Suppressor macrophage treated with lipopolysaccharide for 4 hours (primary cell): ENCODE measurements at regions not wholly inside any gene's neighbourhood (a gene's known extent, or its start where the extent isn't known, plus 50 kb on each side); places are given as distances from the start of the nearest gene placed in this dataset.
A peak's percentile ranks its signal among the peaks of the same experiment; 100 is the strongest.

Experiments used
- DNase-seq: peaks from one replicate; pipeline ENCODE4 v3.0.0-alpha.2; 2020

DNA sequence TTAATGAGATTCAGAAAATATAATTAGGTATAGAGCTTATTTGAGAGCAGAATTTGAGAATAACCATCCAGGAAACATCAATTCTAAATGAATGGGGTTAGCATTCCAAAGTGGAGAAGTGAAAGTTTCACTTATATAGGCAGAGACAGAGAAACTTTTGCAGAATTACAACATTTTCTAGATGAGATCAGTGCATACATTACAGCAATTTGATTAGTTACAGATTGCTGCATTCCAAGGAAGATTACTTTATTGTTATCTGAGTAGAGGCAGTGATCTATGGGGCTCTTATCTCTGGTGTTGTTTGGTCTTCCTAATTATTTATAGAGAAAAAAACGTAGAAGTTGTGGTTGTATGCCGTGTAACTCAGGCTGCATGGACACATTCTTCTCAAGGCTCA is 373.8 kb upstream of the SYT4 start:
- no peak for DNase-seq

DNA sequence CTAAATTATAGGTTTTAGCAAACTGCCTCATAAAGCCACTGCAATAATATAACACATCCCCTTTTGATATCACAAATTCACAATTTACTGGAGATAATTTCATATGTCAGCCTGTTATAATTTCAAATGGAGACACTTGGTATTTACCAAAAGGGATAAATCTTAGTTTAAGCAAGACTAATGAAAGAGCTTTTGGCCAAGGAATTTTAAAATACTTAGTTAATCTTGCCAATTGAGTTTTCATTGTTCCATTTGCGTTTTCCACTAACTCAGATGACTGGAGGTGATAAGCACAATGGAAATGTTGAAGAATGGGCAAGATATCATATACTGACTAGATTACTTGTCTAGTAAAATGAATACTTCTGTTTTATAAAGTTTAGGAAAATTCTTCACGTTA is 379.3 kb upstream of the SYT4 start:
- DNase-seq = no peak

- peak; percentile 1 for DNase-seq
Observed at GRCh38 chr18:43661570-43661969, 384.3 kb upstream of the SYT4 start.

DNA sequence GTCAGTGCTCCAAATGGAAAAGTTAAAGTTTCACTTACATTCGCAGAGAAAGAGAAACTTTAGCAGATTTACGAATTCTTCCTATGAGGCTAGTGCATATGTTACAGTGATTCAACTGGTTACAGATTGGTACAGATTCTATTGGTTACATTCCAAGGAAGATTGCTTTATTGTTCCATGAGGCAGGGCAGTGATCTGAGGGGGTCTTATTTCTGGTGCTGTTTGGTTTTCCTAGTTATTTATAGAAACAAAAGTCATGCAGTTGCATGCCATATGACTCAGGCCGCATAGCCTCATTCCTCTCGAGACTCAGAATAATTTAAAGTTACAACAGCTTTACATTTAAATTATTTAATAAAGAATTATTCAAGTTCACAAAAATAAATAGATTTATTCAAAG is 385.4 kb upstream of the SYT4 start:
- no peak for DNase-seq

DNA sequence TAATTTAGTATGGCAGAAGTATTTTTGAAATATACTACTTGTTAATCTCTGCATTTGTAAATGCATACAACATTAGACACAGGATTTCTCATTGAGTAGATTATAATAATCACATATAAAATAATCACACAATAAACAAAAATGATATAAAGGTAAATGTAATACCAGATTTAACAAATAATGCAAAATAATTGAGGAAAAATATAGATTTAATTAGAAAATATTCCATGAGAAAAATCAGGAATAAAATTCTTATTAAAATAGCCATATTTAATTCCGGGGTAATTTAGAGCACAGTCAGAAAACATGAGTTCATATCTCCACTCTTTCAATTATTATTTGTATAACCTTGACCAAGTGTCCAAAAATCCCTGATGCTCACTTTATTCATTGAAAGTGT is 385.9 kb upstream of the SYT4 start:
- no peak for DNase-seq

- DNase-seq = no peak
Observed at GRCh38 chr18:43664487-43665008, 387.3 kb upstream of the SYT4 start.

DNA sequence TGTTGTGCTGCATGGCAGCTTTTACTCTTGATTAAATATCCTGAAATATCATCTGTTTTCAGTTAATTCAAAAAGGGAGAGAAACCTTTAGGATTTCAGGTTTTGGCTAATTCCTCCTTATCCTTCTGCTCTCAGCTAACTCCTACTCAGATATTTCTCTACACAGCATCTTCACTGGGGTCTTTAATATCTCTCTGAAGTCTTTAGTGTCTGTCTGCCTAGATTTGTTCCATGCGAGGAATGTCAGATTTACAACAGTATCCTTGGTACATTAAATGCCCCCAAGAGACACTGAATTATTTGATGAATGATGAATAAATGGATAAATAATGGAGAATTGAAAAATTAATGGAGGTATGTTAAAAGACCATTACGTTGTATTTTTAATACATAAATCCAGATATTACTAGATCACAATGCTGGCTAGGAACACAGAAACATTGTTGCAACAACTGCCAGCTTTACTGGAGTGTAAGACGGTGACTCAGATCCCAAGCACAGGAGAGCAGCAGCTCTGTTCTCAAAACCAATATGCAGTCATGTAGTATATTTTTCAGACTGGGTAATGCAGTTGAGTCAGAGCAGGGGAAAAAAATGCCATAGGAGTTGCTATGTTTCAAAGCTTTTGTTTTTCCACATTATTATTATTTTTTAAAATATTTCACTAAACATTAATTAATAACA is 388.0 kb upstream of the SYT4 start:
- no peak for DNase-seq

GRCh38 chr18:43668866-43669265 is 391.6 kb upstream of the SYT4 start:
- DNase-seq = no peak

- DNase-seq = no peak
Observed at GRCh38 chr18:43671431-43671830, 394.1 kb upstream of the SYT4 start.

DNA sequence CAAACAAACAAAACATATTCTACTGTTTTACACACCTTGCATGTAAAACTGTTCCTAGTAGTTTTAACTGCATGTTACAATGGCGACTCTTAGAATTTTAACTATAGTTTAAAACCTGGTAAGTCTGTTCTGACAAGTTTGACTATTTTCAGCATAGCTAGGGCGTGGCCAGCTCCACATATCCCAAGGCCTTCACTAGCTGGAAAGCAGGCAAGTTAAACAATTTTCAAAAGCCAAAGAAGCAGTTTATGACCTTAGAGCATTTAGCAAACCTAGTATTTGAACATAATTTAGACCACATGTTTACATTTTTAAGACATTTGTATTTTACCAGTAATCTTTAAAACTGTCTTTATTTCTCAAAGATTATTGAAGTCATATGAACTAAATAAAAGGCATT is 402.8 kb upstream of the SYT4 start:
- no peak for DNase-seq

- DNase-seq = no peak
Observed at GRCh38 chr18:43681661-43682060, 404.4 kb upstream of the SYT4 start.

GRCh38 chr18:43682196-43682595 is 404.9 kb upstream of the SYT4 start:
- DNase-seq = no peak

DNA sequence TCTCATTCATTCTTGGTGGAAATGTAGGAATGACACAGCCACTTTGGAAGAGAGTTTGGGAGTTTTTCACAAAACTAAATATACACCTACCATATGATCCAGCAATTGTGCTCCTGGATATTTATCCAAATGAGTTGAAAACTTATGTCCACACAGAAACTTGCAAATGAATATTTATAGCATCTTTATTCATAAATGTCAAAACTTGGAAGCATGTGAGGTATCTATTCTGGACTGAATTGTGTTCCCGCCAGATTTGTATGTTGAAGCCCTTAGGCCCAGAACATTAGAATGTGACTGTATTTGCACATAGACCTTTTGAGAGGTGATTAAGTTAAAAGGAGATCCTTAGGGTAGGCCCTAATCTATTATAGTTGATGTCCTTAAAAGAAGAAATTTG is 409.4 kb upstream of the SYT4 start:
- DNase-seq = no peak

DNA sequence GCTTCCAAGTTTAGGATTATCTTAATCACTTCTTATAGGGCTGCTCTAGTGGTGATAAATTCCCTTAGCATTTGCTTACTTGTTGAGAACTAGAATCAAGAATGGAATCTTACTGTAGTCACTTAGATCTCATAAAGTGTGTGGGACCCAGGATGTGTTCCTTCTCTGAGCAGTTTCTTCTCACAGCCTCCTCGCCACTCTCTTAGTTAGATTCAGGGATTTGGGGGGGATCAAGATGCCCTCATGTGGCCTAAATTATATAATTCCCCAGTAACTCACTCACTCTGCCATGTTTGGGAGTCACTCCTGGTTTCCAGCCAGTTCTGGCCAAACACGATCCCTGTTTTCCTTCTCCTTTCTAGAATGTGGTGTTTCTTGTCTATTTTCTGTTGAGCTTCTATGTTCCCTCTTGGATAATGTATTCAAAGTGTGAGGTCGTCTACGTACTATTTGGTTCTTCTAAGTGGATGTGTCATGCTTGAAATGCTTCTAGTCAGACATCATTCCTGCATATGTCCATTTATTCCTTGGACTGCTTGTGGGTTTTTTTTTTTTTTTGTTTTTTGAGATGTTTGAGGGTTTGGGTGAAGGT is 414.9 kb upstream of the SYT4 start:
- DNase-seq = no peak

GRCh38 chr18:43702399-43702798 is 425.1 kb upstream of the SYT4 start:
- no peak for DNase-seq

GRCh38 chr18:43703050-43703449 is 425.8 kb upstream of the SYT4 start:
- DNase-seq = no peak

DNA sequence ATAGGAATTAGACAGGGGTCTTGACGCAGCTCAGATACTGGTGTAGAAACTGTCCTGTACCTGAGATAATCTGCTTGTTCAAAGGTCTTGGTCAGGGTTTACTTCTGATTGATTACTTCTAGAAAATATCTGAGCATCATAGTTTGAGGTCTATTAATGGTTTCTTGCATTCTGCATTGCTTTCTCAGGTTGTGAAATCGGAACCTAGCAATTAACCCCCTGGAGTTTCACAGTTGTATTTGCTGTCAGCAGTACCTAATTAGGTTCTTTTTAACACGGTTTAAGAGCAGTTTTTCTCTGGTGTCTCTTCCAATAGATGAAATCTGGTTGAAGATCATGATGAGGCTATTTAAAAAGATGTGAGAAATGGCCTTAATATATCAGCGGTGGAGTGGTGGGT is 428.6 kb upstream of the SYT4 start:
- DNase-seq = no peak

DNA sequence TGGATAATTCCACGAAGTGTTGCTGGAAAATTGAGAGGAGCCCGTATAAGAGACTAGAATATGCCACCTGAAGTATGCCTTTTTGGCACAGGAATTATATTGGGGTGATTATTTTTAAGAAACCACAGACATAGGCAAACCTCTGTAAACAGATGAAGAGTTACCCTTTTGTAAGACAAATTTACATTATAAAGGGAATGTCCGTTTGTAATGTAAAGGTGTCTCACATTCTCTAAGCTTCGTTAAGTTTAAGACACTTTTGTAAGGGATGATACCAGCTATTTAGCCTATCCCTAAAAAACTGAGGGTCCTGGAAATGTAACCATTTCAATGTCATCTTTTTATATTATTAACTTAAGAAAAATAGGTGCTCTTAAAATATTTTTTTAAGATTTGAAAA is 432.8 kb upstream of the SYT4 start:
- no peak for DNase-seq

- no peak for DNase-seq
Observed at GRCh38 chr18:43714343-43715010, 437.2 kb upstream of the SYT4 start.

DNA sequence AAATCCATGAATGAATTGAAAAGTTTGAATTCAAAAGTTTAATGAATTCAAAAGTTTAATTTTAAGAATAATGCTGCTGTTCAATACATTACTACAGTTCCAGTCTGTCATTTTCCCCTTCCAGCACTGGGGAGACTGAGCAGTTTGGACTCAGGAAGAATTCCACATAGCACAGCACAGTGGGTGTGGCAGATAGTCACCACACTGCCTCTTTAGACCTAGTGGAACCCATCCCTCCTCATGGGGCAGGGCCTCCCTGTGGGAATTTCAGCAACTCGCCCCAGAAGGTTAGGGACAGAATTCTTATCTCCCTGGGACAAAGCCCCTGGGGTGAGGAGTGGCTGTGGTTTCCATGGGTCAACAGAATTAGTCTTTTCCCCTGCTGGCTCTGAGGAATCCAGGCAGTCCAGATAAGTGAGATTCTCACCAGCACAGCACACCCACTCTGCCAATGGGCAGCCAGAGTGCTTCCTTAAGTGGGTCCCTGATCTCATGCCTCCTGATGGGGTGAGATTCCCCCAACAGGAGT is 442.0 kb upstream of the SYT4 start:
- no peak for DNase-seq

DNA sequence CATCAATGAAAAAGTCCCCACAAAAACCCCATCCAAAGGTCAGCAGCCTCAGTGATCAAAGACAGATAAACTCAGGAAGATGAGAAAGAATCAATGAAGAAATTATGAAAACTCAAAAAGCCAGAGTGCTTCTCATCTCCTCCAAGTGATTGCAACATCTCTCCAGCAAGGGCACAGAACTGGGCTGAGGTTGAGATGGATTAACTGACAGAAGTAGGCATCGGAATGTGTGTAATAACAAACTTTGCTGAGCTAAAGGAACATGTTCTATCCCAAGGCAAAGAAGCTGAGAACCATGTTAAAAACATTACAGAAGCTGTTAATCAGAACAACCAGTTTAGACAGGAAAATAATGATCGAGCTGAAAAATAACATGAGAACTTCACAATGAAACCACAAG is 442.8 kb upstream of the SYT4 start:
- no peak for DNase-seq

GRCh38 chr18:43735570-43735969 is 458.3 kb upstream of the SYT4 start:
- no peak for DNase-seq

- DNase-seq = no peak
Observed at GRCh38 chr18:43744960-43745745, 467.9 kb upstream of the SYT4 start.
